Fibroblast of the conjunctiva (primary cell): ENCODE measurements at regions not wholly inside any gene's neighbourhood (a gene's known extent, or its start where the extent isn't known, plus 50 kb on each side); places are given as distances from the start of the nearest gene placed in this dataset.
"Not testable (repeated sequence)": the region's sequence is repeated elsewhere in the genome, so short reads cannot be mapped to it uniquely, and the experiment has no call there.

Source experiments
- DNase-seq: peaks from one replicate; pipeline ENCODE4 v3.0.0-alpha.2; 2010; ENCODE audit warnings: low read depth

DNA sequence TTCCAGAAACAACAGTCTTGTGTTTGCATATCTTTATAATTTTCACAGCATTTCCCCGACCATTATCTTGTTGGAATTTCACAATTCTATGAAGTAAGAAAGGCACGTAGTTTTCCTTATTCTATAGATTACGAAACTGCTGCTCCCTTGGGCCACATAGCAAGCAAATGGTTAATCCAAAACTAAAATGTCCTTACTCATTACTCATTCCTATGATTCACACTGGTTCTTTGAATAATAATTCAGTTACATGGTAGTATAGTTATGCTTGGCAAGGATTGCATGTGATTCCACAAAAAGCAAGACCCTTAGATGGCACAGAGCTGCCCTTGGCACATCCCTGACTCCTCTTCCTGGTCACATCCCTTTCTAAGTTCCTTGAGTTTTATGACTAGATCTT is 51.2 kb downstream of the OR13H1 start:
- DNase-seq, result no peak

DNA sequence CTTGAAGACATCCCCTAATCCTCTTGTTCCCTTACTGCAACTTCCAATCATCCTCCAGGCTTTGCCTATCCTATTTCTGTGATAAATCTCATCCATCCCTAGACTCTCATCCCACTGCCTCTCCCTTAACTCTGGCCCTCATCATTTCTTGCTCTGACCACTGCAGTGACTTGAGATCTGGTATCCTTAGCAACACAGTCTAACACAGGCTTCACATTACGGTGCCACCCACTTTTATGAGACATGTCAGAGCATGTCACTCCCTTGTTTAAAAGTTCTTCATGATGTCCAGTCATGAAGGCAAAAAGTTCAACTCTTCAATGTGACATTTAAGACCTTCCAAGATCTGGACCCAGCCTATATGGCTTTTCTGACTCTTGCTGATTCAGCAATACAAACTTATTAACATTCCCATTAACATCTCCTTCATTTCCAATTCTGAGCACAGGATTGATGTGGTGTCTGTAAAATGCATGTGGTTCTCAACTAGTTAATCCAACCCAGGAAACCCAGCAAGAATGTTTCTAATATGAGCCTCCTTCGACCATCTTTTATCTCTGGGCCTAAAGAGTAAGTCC is 64.0 kb downstream of the OR13H1 start:
- DNase-seq, result no peak

DNA sequence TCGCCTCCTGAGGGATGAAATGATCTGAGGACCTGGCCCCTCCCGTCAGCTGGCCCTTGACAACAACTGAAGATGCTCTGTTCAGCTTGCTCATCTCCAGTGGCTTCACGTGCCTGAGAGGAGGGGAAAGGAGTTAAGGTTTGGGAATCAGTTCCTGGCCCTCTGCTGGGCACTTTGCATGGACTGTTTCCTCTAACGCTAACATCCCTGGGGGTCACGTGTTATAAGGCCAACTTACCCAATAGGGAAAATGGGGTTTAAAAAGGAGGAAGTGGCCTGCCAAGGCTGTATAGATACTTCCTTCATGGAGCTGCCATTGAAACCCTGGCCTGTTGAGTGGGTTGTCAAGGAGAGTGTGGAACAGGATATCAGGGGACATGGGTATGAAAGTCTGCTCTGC is 65.6 kb downstream of the OR13H1 start:
- DNase-seq, result no peak

DNA sequence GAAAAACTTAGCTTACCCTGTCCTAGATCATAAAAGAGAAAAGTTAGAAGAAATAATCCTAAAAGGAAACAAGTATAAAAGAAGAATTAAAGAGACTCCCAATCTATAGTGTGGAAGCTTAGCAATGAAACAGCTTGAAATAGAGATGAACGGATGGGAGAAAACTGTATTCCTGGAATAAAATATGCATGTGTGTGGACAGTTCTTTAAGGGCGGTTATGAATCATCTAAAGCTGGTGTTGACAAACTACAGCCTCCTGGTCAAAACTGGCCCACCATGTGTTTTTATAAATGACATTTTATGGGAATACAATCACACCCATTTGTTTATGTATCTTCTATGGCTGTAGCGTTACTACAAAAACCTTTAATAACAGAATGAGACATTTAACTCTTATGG is 69.4 kb downstream of the OR13H1 start:
- no peak for DNase-seq

DNA sequence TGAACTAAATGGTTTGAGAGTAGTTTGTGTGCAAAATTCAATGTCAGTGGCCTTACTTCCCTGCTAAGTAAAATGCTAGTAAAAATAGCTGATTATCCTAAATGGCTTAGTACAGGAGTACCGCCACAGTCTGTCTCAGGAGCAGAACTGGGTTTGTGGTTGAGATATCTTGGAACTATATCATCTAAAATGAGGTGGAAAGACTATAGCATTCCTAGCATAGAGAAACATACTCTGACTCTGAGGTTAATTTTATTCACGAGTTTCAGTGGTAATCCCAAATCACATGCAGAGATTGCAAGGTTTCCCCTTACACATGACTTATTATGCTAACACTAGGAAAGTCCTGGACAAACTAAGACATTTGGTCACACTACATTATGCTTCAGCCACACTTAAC is 70.4 kb downstream of the OR13H1 start:
- DNase-seq, result no peak

DNA sequence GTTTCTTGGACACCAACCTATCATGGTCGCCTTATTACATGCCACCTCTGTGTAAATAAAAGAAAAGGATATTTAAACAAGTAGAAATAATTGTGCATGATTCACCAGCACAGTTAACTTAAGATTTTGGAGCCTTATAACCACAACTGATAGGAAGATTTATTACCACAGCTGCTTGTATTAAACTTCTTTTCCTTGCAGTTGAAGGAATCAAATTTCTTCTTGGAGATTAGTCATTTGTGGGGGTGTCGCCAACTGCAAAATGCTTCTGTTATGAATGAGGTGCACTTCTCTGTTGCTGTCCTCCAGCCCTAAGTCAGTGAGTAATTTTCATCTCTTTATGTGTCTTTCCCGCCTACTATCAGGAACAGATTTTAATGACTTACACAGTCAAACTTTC is 73.3 kb downstream of the OR13H1 start:
- DNase-seq, result no peak

DNA sequence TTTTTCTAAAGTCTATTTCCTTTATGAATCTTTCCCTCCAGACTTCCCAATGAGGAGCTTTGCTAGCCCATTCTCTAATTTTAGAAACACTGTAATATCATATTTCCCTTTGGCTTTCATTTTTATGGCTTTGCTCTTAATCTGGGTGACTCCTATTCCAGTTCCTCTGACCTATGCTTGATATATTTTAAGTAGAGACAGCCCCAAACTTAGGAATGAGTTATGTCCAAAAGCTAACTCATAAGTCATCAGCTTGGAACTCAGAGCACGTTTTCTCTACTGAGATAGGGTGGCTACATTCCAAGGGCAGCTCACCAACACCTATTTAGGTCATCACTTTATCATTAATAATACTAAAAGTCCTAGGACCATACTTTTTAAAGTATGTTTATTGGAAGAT is 77.8 kb downstream of the OR13H1 start:
- DNase-seq, result no peak

DNA sequence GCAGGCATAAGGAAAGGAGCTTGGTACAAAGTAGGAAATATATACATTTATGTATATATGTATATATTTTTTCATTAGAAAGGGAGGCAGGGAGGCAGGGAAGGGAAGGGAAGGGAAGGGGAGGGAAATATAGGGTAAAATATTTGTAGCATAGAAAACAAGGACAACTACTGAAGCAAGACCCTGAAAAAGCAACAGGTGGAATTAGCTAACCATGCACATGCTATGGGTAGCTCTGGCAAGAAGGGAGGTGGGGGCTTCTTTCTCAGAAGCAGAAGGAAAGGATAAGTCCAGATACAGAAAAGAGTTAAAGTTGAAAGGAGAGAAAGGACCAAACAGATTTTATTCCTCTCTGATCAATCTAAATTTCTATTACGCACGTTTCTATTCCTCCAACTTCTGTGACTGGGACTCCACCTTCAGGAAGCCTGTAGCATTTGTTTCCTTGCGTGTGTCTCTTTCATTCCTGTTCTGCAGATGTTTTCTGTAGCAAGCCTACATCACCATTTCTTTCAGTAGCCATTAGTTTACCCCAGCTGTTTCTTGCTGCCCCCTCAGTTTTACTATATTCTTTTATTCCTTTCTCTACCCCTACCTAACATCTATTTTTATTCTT is 82.9 kb downstream of the OR13H1 start:
- no peak for DNase-seq

DNA sequence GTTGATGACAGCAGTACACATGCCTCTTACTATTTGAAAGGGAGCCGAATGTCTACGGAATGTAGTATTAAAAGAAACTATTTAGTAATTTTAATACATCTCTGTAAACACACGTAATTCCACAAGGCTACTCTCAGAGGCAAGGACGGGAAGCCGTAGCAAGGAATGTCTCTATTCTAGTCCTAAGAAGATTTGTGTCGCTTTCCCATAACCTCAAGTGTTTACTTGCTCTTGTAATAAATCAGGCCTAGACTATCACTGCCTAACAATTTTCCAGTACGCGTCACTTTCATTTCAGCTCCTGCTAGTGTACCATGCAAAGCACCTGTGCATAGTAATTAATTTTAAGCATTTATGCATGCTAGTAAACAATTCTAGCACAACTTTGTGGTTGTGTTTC is 86.7 kb downstream of the OR13H1 start:
- no peak for DNase-seq

DNA sequence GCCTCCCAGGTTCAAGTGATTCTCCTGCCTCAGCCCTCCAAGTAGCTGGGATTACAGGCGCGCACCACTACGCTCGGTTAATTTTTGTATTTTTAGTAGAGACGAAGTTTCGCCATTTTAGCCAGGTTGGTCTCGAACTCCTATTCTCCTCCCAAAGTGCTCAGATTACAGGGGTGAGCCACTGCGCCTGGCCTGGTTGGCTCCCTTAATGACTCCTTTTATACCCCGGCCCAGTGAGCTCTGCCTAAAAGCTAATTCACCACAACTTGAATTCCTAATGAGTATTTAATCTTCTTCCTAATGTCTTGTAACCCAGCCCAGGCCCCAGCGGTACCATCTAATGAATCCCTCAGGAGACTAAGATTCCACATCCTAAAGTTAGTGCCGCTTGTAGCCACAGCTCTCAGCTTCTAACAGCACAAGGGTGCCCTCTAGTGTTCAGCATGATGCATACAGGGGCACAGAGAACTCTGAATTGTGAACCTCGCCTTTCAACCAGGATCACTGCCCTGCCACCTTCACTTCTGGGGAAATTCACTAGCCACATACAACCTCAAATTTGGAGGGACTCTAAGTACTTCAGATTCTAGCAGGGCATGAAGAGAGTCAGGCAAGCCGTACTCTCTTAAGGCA is 89.5 kb downstream of the OR13H1 start:
- DNase-seq, result peak; percentile 36

DNA sequence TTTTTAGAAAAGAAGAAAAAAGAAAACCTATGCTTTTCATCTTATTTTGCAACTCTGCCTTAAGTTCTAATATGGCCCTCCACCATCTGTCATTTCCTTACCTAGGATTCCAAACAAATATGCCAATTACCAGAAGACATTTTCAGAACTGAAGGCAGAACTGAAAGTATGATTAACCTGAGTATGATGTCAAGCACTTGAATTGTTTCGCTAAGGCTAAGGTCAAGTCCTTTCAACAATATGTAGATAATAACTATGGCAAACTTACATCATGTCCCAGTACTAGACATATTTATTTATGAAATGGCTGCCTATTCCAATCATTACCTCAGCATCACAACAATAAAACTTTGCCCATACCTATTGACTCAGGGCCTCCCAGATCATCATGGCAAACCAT is 91.0 kb downstream of the OR13H1 start:
- no peak for DNase-seq

DNA sequence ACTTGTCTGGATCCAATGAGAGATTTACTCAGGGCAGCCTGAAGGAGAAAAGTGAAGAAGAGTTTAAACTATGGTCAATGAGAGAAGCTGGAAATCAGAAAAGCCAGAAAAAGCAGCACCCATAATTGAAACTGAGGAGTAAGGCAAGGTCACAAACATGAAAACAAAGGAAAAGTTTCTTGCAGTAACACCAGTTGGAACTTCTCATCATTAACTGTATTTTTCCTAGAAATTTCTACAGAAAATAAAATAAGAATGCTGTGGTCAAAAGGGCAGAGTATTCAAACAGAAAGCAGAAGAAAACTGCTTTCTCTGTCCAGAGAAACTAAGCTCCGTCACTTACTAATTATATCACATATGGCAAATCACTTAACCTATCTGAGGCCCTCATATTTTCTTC is 102.2 kb downstream of the OR13H1 start:
- no peak for DNase-seq

DNA sequence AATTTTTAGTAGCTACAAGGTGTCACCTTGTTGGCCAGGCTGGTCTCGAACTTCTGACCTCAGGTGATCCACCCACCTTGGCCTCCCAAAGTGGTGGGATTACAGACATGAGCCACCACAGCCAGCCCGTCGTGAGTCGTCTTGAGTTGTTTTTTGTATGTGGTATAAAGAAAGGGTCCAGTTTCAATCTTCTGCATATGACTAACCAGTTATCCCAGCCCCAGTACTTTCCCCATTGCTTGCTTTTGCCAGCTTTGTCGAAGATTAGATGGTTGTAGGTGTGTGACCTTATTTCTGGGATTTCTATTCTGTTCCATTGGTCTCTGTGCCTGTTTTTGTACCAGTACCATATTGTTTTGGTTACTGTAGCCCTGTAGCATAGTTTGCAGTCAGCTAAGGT is 105.9 kb downstream of the OR13H1 start:
- no peak for DNase-seq

DNA sequence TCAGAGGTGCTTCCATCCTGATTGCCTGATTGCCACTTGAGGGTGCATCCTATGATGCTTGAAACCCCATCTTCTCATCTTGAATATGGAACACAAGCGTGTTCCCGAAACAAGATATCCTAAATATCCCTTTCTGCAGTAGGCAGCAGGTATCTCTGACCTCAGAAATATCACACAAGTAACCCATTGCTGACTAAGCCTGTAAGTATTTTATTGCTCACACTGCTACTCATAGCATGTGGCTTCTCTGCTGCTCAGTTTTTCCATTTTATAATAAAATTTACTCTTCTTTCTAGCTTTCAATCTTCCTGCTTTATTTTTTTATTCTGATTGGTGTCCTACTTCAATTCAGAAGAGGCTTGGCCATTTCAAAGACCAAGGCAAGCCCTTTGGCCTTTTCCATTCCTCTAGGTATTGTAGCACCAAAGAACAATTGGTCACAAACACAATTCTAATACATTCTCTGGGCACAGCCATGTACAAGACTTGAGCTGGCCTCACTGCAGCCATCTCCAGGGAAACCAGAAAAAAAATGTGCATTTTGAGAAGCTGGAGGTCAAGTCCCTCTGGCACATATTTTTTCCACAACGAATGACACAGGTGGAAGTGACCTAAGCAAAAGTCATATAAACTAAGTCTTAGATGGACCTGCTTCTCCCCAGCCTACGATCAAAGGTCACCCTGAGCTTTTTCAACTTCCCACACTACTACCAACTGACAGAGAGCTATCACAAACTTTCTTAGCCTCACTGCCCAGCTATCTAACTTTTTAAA is 107.0 kb downstream of the OR13H1 start:
- no peak for DNase-seq

DNA sequence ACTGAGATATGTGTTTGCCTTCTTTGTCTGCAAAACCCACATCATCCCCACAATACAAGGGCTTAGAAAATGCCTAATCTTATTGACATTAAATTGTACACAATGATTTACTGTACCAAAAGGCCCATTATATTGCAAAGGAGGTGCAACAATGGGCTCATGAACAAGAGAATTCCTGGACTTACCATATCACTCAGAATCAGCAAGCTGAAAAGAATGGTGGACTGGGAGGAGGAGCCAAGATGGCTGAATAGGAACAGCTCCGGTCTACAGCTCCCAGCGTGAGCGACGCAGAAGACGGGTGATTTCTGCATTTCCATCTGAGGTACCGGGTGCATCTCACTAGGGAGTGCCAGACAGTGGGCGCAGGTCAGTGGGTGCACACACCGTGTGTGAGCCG is 119.9 kb downstream of the OR13H1 start:
- not testable (repeated sequence) for DNase-seq

DNA sequence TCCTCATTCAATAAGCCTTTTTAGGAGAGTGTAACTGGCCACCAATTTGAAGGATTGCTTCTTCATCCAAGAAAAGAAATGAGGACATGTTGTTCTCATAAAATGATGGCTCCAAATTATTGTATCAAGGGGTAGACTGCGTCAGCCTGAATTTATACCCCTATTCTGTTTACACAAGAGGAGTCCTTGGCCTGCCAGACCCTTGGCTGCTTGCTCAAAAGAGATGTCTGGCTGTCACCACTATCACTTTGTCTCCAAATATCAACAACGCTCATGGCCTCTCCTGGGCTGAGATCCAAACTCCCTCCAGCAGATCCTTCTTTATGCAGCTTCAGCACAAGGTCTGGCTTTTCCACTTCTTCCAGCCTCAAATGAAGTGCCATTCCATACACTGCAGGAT is 127.9 kb downstream of the OR13H1 start:
- no peak for DNase-seq

DNA sequence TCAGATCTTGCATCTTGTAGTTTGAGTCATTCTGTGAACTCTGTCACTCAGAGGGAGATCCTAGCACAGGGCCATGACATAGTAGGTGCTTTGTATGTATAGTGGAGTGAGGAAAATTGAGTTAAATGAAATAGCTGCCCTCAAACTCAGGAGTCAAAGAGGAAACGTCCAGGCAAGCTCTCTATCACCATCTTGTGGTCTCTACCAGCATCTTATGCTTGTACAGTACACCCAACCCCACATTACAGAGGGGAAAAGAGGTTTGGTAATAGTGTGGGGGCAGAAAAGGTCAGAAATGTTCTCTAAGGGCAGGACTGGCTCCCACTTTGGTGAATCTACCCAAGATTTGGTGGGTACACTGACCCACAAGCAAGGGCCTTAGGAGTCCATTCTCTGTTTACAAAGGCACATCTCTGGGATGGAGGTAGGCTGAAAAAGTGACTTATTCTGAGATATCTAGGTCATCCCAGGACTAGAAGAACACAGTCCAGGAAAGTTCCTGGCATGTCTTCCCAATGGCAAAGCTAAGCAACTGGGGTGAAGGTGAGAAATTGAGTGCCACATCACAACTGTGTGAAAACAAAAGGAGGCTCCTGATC is 131.8 kb downstream of the OR13H1 start:
- DNase-seq, result no peak

DNA sequence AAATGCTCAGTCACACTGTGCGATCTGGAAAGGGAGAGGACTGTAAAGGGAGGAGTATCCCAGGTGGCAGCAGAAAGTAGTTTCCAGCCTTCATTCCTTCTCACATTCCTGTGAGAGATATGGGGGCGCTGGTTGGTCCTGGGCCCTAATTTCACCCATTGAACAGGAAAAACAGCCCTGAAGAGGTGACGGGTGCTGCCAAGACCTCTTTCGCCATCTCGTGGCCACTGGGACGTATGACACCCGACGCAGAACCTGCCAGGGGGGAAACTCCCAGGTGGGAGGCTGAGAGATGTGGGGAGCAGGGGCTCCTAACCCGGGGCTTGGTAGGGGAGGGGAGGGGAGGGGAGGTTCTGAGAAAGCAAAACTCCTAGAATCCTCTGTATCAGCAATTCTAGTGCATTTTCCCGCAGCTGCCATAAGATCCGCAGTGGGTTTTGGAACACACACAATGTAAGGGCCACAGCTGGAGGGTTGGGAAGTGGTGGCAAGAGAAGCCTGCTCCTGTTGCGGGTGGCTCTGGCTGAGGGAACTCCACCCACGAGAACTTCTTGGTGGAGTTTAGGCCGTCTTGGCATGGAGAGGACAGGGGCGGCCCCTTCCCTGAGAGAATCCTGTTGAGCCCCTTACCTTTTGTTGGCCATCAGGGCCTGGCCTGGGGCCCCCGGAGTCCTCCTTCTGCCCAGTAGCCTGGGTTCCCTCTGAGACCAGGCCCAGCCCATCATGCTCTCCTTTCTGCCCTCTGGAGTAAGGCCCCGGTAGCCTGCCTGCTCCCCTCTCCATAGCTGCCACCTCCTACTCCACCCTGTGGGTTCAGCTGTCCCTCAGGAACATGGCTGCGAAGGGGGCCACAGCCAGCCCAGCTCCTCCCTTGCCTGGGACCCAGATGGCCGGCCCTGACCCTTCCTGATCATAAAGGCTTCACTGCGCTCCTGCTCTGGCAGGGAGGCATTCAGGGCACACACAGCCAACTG is 134.1 kb downstream of the OR13H1 start:
- DNase-seq, result no peak

DNA sequence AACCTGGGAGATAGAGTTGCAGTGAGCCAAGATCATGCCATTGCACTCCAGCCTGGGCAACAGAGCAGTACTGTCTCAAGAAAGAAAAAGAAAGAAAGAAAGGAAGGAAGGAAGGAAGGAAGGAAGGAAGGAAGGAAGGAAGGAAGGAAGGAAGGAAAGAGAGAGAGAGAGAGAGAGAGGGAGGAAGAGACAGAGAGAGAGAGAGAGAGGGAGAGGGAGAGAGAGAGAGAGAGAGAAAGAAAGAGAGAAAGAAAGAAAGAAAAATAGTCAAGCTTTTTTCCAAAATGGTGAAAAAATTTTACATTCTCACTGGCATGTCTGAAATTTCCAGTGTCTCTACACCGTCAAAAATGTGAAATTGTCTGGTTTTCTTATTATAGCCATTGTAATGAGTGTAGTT is 138.9 kb downstream of the OR13H1 start:
- DNase-seq, result not testable (repeated sequence)

DNA sequence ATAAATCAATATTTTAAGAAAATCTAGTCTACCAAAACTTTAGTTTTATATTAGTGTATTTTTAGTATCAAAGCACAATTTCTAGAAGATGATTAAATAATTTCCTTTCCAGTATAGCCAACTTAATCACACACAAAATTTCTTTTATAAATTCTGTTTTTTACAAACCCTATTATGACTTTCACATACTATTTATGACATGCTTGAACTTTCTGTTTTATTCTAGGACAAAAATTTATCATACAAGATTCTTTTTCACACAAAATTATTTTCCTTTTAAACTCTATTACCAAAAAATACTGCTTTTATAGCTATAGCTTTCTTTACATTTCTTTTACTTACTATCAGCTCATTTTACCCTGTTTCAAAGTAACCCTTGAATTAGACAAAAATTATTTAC is 149.5 kb downstream of the OR13H1 start:
- DNase-seq, result no peak

DNA sequence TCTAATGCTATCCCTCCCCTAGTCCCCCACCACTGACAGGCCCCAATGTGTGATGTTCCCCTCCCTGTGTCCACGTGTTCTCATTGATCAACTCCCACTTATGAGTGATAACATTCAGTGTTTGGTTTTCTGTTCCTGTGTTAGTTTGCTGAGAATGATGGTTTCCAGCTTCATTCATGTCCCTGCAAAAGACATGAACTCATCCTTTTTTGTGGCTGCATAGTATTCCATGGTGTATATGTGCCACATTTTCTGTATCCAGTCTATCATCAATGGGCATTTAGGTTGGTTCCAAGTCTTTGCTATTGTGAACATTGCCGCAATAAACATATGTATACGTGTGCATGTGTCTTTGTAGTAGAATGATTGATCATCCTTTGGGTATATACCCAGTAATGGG is 153.1 kb downstream of the OR13H1 start:
- DNase-seq, result not testable (repeated sequence)

DNA sequence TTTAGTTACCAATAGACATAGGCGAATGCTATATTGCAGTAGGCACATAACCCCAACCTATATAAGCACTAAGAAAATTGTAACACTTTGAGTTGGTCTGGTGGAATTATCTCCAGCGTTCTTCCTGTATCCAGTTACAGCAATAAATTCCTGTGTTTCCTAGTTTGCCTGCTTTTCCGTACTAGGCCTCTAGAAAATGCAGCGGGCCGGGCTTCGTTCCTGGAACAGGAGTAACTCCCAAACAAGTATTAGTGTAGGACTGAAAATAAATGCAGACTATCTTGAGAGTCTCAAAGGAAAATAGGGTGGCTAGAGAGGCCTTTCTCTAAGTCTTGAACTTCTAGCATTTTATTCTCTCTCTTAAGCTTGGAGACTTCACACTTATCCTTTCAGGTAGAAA is 159.8 kb downstream of the OR13H1 start:
- DNase-seq, result no peak
